Astrocyte (in vitro differentiated cells and primary cell): ENCODE measurements at regions not wholly inside any gene's neighbourhood (a gene's known extent, or its start where the extent isn't known, plus 50 kb on each side); places are given as distances from the start of the nearest gene placed in this dataset.
"Not testable (repeated sequence)": the region's sequence is repeated elsewhere in the genome, so short reads cannot be mapped to it uniquely, and the experiment has no call there.

Experiments used
- DNase-seq: peaks from one replicate; pipeline ENCODE4 v3.0.0-alpha.2; 2010; ENCODE audit warnings: low read depth
- FAIRE-seq: peaks from 2 replicates; lab custom pipeline; 2011; peaks lifted over from hg19 to GRCh38; lab: Jason Lieb, UNC
- H2AFZ ChIP-seq: 2 replicates; pipeline ENCODE4 v1.6.0; 2012; ENCODE audit warnings: low read depth, low read length, inconsistent platforms
- H3K27ac ChIP-seq: 2 replicates; pipeline ENCODE4 v1.5.1; 2011; ENCODE audit warnings: low read depth, low read length, inconsistent platforms
- H3K27me3 ChIP-seq: 2 replicates; pipeline ENCODE4 v1.6.0; 2011; ENCODE audit warnings: low read length, inconsistent platforms; ENCODE audit not compliant: insufficient read depth
- H3K36me3 ChIP-seq: 2 replicates; pipeline ENCODE4 v1.5.1; 2011; ENCODE audit warnings: low read length, inconsistent platforms; ENCODE audit not compliant: insufficient read depth
- H3K4me1 ChIP-seq: 2 replicates; pipeline ENCODE4 v1.5.1; 2011; ENCODE audit warnings: low read length, inconsistent platforms; ENCODE audit not compliant: insufficient read depth
- H3K4me2 ChIP-seq: 2 replicates; pipeline ENCODE4 v1.6.0; 2012; ENCODE audit warnings: low read length, inconsistent platforms
- H3K4me3 ChIP-seq: 2 replicates; pipeline ENCODE4 v1.5.1; 2011; ENCODE audit warnings: low read depth, mild to moderate bottlenecking, low read length, inconsistent platforms; ENCODE audit not compliant: insufficient read depth
- H3K79me2 ChIP-seq: 2 replicates; pipeline ENCODE4 v1.6.0; 2012; ENCODE audit warnings: mild to moderate bottlenecking, low read length, inconsistent platforms; ENCODE audit not compliant: insufficient read depth
- H3K9ac ChIP-seq: 2 replicates; pipeline ENCODE4 v1.6.0; 2012; ENCODE audit warnings: mild to moderate bottlenecking, low read length, inconsistent platforms
- H3K9me3 ChIP-seq: 2 replicates; pipeline ENCODE4 v1.5.1; 2012; ENCODE audit warnings: low read depth, mild to moderate bottlenecking, low read length, inconsistent platforms; ENCODE audit not compliant: insufficient read depth
- H4K20me1 ChIP-seq: 2 replicates; pipeline ENCODE4 v1.6.0; 2012; ENCODE audit warnings: low read length, inconsistent platforms; ENCODE audit not compliant: insufficient read depth
- H3K27ac Mint-ChIP-seq: one replicate; pipeline ENCODE4 v1.8.0; 2021; ENCODE audit warnings: mild to moderate bottlenecking, mixed read lengths; ENCODE audit not compliant: unreplicated experiment
- H3K27me3 Mint-ChIP-seq: one replicate; pipeline ENCODE4 v1.8.0; 2021; ENCODE audit warnings: low read depth, mixed read lengths; ENCODE audit not compliant: unreplicated experiment
- H3K36me3 Mint-ChIP-seq: one replicate; pipeline ENCODE4 v1.8.0; 2021; ENCODE audit warnings: low read depth, mixed read lengths; ENCODE audit not compliant: unreplicated experiment
- H3K4me1 Mint-ChIP-seq: one replicate; pipeline ENCODE4 v1.8.0; 2021; ENCODE audit warnings: low read depth, mixed read lengths; ENCODE audit not compliant: unreplicated experiment
- H3K4me3 Mint-ChIP-seq: one replicate; pipeline ENCODE4 v1.8.0; 2021; ENCODE audit warnings: mild to moderate bottlenecking, moderate library complexity, mixed read lengths; ENCODE audit not compliant: unreplicated experiment
- H3K9me3 Mint-ChIP-seq: one replicate; pipeline ENCODE4 v1.8.0; 2021; ENCODE audit warnings: mild to moderate bottlenecking, mixed read lengths; ENCODE audit not compliant: unreplicated experiment
- EZH2 ChIP-seq: IDR thresholded peaks from 2 replicates; pipeline ENCODE4 v1.6.1; 2012; ENCODE audit warnings: mild to moderate bottlenecking, low read length, inconsistent platforms; ENCODE audit not compliant: insufficient read depth
- TF ChIP-seq, protein P1 (sequence below): IDR thresholded peaks from 2 replicates; pipeline ENCODE4 v1.5.1; 2011; ENCODE audit warnings: low read depth, mild to moderate bottlenecking, inconsistent platforms, low read length, moderate library complexity; ENCODE audit not compliant: insufficient read depth

- no peak for TF ChIP-seq EZH2
- TF ChIP-seq, protein P1, sequence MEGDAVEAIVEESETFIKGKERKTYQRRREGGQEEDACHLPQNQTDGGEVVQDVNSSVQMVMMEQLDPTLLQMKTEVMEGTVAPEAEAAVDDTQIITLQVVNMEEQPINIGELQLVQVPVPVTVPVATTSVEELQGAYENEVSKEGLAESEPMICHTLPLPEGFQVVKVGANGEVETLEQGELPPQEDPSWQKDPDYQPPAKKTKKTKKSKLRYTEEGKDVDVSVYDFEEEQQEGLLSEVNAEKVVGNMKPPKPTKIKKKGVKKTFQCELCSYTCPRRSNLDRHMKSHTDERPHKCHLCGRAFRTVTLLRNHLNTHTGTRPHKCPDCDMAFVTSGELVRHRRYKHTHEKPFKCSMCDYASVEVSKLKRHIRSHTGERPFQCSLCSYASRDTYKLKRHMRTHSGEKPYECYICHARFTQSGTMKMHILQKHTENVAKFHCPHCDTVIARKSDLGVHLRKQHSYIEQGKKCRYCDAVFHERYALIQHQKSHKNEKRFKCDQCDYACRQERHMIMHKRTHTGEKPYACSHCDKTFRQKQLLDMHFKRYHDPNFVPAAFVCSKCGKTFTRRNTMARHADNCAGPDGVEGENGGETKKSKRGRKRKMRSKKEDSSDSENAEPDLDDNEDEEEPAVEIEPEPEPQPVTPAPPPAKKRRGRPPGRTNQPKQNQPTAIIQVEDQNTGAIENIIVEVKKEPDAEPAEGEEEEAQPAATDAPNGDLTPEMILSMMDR, result no peak
- H3K27me3 Mint-ChIP-seq, result no peaks in the 10 kb centered on the region
- DNase-seq (no peak), FAIRE-seq (no peak)
- no peak overlapping the region for H3K4me2 ChIP-seq
- no peaks in the 10 kb centered on the region for H3K36me3 Mint-ChIP-seq
- no peaks in the 10 kb centered on the region for H3K27me3 ChIP-seq
- peaks cover 3% of the 10 kb centered on the region for H3K4me1 Mint-ChIP-seq
- no peak overlapping the region for H3K27ac Mint-ChIP-seq
- H3K9ac ChIP-seq, result no peak overlapping the region
- no peak overlapping the region for H3K4me3 Mint-ChIP-seq
- H2AFZ ChIP-seq, result no peak overlapping the region
- H3K79me2 ChIP-seq, result no peaks in the 10 kb centered on the region
- peaks cover 4% of the 10 kb centered on the region for H3K9me3 Mint-ChIP-seq
- H3K27ac ChIP-seq, result no peak overlapping the region
- H4K20me1 ChIP-seq, result no peaks in the 10 kb centered on the region
- no peaks in the 10 kb centered on the region for H3K4me1 ChIP-seq
- no peaks in the 10 kb centered on the region for H3K36me3 ChIP-seq
- H3K9me3 ChIP-seq, result peaks cover 5% of the 10 kb centered on the region
- no peak overlapping the region for H3K4me3 ChIP-seq
These were observed 327.2 kb downstream of the EMP1 start for GRCh38 chr12:13523536-13524307.

- not testable (repeated sequence) for H3K9ac ChIP-seq, H3K9me3 Mint-ChIP-seq, H2AFZ ChIP-seq, H3K27me3 Mint-ChIP-seq, H3K9me3 ChIP-seq, H3K27me3 ChIP-seq, H3K4me2 ChIP-seq, H3K36me3 ChIP-seq, H3K4me1 Mint-ChIP-seq, DNase-seq, H4K20me1 ChIP-seq, H3K4me1 ChIP-seq, H3K36me3 Mint-ChIP-seq, H3K4me3 ChIP-seq, H3K27ac ChIP-seq, H3K27ac Mint-ChIP-seq, FAIRE-seq, H3K4me3 Mint-ChIP-seq, H3K79me2 ChIP-seq
These were observed 321.5 kb downstream of the EMP1 start for GRCh38 chr12:13518034-13518433.

- no peak for TF ChIP-seq EZH2
- TF ChIP-seq, protein P1, result no peak
- H3K4me3 Mint-ChIP-seq, result no peak overlapping the region
- no peak overlapping the region for H3K27ac ChIP-seq
- no peaks in the 10 kb centered on the region for H3K9me3 ChIP-seq
- H3K27me3 Mint-ChIP-seq, result no peaks in the 10 kb centered on the region
- no peaks in the 10 kb centered on the region for H3K4me1 ChIP-seq
- peaks cover 1% of the 10 kb centered on the region for H3K9me3 Mint-ChIP-seq
- no peak overlapping the region for H3K9ac ChIP-seq
- no peak overlapping the region for H3K4me3 ChIP-seq
- H3K4me1 Mint-ChIP-seq, result no peaks in the 10 kb centered on the region
- H3K27me3 ChIP-seq, result no peaks in the 10 kb centered on the region
- no peaks in the 10 kb centered on the region for H3K79me2 ChIP-seq
- no peak overlapping the region for H3K4me2 ChIP-seq
- no peak for FAIRE-seq
- H3K36me3 Mint-ChIP-seq, result no peaks in the 10 kb centered on the region
- H3K36me3 ChIP-seq, result no peaks in the 10 kb centered on the region
- DNase-seq, result no peak
- no peak overlapping the region for H2AFZ ChIP-seq
- no peak overlapping the region for H3K27ac Mint-ChIP-seq
- H4K20me1 ChIP-seq, result no peaks in the 10 kb centered on the region
These were observed 313.2 kb downstream of the EMP1 start for GRCh38 chr12:13509740-13510139.
